ENCODE measurements at regions not wholly inside any gene's neighbourhood (a gene's known extent, or its start where the extent isn't known, plus 50 kb on each side); places are given as distances from the start of the nearest gene placed in this dataset.
"Not testable (repeated sequence)": the region's sequence is repeated elsewhere in the genome, so short reads cannot be mapped to it uniquely, and the experiment has no call there.

DNA sequence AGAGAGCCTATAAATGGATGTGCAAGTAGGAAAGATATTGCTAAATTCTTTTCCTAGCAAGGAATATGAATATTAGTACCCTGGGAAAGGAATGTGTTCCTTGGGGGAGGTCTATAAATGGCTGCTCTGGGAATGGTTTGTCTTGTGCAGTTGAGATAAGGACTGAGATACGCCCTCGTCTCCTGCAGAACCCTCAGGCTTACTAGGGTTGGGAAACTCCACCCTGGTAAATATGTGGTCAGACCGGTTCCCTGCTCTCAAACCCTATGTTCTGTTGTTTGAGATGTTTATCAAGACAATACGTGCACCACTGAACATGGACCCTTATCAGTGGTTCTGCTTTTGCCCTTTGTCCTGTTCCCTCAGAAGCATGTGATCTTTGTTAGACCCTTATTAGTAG lies 1698.9 kb downstream of the GRIK2 start:
- intact Hi-C loops (cut with micrococcal nuclease) = not testable (repeated sequence)

DNA sequence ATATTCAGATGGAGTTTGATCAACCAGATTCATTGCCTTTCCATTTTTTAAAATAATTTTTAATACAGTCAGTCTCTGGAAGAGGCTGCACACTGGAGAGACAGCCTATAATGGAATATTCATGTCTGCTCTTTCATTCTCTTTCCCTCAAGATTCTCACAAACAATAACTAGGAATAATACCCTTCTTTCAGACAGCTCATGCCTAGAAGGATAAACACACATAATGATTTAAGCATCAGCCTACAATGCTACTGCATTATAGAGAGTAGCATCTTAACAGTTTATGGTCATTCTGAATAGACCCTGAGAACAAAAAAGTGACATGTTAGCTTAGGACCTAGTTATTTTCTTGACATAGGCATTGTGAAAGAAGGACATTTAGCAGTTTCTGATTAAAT lies 1692.3 kb downstream of the GRIK2 start:
- intact Hi-C loops (cut with micrococcal nuclease) = no loop called here

DNA sequence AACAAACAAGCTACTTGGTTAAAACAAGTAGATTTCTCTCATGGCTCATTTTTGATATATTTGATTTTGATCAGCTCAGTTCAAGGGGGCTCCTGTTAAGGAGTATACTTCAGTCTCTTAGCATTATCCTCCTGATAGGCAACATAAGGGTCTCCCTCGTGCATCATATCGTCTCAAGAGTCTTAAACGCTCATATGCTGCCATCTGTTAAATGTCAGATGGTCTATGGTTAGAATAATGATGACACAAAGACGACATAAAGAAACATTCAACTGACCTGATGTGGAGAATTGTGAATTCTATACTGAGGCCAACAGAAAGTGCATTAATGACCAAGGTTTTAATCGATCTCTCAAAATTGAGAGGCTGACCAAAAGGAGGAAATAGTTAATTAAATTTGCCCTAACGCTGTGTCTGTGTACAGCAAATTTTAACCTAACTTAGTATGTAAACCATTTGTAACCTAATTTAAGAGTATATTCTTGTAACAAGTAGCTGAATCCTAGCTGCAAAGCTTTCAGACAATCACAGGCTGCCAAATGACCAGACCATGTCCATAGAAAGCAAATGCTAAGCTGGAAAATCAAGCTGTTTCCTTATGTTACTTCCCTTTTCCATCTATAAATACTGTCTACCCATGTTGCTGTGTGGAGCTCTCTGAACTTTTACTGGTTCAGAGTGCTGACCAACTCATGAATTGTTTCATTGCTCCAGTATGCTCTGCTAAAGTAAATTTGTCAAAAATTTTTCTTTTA lies 1688.5 kb downstream of the GRIK2 start:
- intact Hi-C loops (cut with micrococcal nuclease) = no loop called here

DNA sequence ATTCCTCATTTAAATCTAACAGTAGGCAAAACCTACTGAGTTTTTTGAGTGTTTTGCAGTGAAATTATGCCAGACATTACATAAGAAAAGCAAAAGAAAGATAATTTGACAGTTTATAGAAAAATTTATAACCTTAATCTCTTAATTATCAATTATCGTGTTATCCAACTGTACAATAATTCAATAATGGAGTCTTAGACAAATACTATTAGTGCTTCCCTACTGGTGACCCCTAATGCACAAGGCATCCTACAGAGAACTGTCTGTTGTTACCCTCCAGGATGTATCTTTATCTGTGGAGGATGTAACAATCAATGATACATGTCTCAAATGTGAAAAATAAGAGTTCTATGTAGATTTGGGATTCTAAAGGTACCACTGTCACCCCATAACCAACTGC lies 1687.6 kb downstream of the GRIK2 start:
- intact Hi-C loops (cut with micrococcal nuclease) = no loop called here

DNA sequence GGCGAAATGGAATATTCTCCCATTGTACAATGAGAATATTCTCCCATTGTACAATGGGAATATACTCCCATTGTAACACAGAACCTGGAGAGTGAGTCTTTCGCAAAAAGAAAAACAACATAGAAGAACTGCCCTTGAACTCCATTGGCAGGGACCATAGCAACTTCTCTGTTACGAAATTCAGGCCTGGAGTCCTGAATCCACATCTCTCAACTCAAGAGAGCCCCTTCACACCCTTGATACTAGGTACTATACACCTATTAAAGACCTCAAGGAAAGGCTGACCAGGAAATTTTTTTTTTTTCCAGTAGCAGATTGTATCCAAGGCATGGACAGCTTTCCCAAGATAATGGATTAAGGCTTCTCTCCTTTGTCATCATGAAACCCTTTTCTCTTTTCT lies 1687.0 kb downstream of the GRIK2 start:
- intact Hi-C loops (cut with micrococcal nuclease) = no loop called here

DNA sequence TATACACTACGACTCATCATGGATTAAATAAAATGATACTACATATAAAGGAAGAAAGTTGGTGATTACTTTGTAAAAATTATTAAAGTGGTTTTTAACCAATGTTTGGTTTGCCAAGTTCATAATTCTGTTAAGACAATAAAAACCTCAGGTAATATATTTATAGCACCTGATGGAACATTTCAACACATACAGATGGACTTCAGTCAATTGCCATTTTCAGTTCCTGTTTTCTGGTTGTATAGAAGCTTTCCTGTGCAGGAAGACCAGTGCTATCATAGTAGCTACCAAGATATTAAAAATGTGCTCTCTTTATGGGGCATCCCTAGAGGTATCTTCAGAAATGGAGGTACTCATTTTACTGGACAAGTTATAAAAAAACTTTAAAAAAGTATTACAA lies 1686.4 kb downstream of the GRIK2 start:
- intact Hi-C loops (cut with micrococcal nuclease) = no loop called here

DNA sequence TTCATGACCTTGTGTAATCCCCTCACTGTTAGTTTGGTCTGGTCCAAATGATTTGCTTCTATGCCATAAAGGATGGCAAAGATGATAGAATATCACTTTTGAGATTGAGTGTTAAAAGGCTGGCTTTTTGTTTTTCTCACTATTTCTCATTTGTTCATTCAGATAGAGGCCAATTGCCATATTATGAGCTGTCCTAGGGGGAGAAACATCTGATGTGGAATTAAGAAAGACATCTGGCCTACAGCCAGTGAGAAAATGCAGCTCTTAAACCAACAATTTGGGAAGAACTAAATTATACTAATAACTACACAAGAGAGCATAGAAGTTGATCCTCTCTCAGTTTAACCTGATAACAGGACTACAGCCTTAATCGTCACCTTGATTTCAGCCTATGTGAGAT lies 1668.6 kb downstream of the GRIK2 start:
- intact Hi-C loops (cut with micrococcal nuclease) = no loop called here

DNA sequence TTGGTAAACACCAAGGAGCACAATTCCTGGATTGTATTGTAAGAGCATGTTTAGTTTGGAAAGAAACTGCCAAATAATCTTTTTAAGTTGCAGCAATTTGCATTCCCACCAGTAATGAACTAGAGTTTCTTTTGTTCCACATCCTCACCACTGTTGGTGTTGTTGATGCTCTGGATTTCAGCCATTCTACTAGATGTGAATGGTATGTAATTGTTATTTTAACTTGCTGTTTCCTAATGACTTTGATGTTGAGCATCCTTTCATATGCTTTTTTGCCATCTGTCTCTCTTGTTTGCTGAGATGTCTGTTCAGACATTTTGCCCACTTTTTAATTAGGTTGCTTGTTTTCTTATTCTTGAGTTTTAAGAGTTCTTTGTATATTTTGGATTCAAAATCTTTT lies 1654.1 kb downstream of the GRIK2 start:
- intact Hi-C loops (cut with micrococcal nuclease) = no loop called here

DNA sequence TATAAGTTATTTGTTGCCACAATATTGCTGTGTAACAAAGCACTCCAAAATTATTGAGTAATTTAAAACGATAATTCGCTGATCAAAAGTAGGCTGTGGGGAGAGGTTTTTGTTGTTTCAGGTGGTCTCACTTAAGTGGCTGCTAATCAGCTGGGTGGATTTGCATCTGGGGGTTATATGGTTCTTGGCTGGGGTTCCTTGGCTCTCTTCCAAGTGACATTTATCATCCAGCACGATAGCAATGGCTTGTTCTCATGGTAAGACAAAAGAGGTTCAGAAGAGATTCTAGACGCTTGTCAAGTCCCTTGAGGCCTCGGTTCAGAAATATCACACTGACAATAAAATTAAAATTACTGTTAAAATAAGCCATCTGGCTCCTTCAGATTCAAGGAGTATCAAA lies 1648.8 kb downstream of the GRIK2 start:
- intact Hi-C loops (cut with micrococcal nuclease) = no loop called here

DNA sequence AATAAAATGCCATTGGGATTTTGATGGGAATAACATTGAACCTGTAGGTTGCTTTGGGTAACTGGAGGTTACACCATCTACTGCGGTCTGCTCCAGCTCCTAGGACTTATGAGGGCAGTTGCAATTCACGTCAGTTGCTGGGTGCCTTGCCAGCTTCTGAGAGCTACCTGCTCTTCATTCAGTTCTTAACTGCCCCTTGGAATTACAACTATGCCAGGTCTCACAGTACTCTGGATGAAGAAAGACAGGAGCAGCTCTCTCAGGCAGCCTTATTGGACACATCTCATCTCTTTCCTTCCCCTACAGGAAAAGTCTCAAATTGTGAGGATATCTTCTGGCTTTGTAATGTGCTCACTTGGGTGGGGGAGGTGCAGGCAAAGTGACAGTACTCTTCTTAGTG lies 1643.3 kb downstream of the GRIK2 start:
- intact Hi-C loops (cut with micrococcal nuclease) = no loop called here

DNA sequence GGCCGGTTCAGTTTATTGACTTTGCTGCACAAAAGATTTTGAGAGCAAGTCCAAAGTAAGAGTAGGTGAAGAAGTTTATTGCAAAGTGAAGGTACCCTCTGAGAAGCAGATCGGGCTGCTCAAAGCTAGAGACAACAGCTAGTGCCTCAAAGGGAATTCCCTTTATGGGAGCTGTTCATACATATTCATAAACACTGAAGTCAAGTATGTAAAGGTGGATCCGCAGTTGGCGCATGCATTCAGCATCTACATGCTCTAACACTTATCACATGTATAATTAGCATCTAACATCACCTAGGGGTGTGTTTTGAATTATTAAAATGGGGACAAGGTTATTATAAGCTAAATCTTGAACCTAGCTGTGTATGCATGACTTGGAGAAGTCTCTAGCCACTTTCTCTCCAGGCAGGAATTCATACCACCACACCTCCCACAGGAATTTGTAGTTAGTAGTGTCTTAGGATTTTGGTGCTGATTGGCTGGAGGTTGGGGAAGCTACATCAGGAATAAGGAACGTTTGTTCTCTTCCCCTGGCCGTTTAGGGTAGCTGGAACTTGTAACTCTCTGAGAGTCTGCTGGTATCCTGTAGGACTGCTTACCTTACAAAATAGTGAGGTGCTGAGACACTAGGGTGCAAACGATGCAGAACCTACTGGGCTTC lies 1633.9 kb downstream of the GRIK2 start:
- intact Hi-C loops (cut with micrococcal nuclease) = no loop called here

DNA sequence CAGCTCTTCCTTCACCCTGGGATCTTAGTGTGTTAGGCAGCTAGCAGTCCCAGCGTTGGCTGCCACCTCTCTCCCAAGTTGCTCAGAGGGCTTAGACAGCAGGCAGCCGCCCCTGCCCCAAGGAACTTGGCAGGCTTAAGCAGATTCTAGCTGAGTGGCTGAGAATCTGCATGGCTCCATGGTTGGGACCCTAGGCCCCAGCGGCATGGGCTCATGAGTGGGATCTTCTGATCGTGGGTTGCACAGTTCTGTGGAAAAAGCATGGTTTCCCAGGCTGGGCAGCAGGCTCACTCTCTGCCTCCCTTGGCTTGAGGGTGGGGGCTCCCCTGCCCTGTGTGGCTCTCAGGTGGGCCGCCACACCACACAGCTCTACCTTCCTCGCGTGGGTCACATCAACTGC lies 1624.9 kb downstream of the GRIK2 start:
- intact Hi-C loops (cut with micrococcal nuclease) = no loop called here

DNA sequence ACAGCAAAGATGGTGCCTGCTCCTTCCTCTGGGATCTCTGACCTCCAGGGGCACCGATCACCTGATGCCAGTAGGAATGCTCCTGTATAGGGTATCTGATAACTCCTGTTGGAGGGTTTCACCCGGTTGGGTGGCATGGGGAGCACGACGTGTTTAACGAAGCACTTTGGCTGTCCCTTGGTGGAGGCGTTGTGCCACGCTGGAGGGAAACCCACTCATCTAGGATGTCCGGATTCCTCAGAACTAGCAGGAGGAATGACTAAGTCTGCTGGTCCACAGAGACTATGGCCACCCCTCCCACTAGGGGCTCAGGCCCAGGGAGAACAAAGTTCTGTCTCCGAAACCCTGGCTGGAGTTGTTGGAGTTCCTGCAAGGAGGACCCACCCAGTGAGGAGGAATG lies 1624.4 kb downstream of the GRIK2 start:
- intact Hi-C loops (cut with micrococcal nuclease) = no loop called here

DNA sequence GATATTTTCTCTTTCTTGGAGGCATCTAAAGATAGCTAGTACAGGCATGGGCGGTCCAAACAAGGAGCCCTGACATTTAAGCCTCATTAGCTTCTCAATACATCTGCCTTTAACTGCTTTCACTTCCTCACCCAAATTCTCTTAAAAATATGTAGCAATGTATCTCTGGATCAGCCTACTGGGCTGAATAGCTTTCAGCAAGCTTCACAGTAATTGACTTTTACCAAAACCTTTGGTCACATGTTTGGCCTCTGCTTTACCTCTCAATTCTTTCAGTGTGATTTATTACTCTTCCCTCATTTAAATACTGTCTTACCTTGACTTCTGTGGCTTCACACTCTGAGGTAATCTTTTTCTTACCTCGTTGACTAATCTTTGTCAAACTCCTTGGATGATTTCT lies 1618.1 kb downstream of the GRIK2 start:
- intact Hi-C loops (cut with micrococcal nuclease) = no loop called here

DNA sequence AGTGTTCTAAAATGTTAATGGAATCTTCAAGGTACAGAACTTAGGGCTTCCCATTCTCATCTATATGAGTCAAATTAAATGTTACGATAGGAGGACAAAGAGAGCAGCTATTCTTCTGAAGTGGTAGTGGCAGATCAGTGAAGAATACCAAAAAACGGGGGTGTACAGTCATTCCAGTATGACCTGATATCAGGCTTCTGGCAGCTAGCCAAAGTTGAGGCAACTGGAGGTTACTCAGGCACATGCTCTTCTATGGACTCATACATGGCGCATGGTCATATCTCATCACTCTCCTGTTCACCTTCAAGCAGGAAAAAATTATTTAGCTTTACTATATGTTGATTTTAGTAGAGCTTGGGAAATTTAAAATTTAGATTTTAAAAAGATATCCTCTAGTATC lies 1608.8 kb downstream of the GRIK2 start:
- intact Hi-C loops (cut with micrococcal nuclease) = no loop called here

DNA sequence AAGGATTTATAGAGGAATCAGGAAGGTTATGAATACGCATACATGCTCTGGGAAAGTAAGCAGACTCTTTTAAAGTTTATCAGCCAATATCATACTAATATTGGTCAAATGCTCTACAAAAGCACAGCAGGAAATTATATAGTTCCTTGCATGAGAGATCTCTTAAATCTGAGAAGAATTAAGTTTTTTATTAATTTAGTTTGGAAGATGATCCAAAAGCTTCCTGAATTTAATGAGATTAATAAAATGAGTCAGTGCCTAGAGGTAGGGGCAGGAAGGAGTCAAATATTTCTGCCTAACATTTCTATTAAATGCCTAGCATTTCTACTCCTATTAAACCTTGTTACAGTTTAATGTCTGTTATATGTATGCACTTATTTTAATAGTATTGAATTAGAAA lies 1608.2 kb downstream of the GRIK2 start:
- intact Hi-C loops (cut with micrococcal nuclease) = no loop called here

DNA sequence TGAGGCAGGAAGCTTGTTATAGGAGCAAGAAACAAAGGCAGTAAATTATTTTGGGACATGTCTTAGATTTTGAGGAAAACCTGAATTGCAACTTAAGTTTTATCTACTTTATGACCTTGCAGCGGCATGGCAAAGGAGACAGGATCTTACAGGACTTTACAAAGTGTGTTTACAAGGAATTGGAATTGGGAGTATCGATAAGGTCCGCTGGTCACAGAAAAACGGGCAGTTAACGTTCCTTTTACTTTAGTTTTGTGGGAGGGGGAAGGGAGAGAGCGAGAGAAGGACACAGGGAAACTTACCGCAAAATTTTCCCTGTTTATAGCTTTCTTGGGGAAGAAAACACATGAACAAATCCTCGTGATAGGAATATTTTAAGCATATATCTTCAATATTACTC lies 1607.2 kb downstream of the GRIK2 start:
- intact Hi-C loops (cut with micrococcal nuclease) = no loop called here

DNA sequence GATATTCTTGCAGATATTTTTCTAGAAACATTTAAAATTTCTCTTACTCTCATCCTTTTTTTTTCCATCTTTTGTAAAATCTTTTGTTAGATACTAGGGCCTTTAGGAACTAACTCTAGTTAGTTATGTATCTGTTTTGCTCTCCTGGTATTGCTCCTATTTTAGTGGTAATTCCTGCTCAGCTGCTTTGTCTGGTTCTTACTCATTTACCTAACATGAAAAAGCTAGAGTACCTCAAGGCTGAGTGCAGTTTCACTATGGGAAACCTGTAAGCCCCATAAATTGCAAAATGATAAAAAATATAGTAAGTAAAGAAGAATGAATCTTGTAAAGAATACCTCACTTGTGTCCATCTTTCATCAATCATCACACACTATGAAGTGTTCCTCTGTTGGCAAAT lies 1602.0 kb downstream of the GRIK2 start:
- intact Hi-C loops (cut with micrococcal nuclease) = no loop called here

DNA sequence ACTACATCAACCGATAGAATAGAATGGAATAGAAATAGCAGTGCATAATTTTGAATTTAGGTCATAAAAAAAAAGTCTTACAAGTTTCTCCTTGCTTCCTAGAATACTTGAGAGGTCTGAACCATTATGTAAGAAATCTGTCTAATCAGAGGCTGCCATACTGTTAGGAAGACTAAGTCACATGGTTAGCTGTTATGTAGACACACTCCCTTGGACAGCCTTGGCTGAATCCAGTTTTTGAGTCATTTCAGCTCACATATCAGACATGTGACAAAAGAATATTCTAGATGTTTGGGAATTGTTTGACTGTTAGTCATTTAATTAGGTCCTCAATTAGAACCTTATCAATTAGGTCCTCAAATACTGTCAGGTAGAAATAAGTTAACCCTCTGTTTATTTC lies 1601.4 kb downstream of the GRIK2 start:
- intact Hi-C loops (cut with micrococcal nuclease) = no loop called here

DNA sequence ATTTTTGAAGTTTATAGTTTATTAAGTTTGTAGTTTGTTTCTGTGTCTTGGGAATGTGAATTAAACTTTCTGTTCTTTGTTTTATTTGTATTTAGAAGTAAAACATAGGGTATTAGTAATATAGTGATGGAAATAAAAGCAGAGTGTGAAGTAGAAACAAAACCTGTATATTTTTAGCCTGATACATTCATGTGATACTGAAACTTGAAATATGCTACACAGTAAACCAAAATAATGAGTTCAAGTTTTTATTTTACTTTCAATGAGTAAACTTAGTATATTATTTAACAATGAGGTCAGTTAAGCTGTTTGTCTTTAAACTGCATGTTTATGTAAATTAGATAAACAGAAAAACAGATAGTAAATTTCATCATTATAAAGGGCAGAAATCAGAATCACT lies 1592.6 kb downstream of the GRIK2 start:
- intact Hi-C loops (cut with micrococcal nuclease) = no loop called here

DNA sequence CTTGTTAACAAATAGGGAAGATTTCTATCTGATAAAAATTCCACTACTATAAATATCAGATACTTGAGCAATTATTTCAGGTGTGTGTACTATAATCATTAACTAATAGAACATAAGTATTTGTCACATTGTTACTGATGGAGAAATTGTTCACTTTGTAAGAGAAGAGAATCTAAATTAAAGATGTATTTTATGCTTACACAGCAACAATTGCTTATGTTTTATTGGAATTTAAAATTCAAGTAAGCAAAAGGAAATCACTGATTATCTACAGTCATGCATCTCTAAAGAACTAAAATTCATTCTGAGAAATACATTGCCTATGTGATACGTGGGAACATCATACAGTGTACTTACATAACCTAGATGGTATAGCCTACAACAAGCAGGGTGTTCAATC lies 1590.8 kb downstream of the GRIK2 start:
- intact Hi-C loops (cut with micrococcal nuclease) = no loop called here

DNA sequence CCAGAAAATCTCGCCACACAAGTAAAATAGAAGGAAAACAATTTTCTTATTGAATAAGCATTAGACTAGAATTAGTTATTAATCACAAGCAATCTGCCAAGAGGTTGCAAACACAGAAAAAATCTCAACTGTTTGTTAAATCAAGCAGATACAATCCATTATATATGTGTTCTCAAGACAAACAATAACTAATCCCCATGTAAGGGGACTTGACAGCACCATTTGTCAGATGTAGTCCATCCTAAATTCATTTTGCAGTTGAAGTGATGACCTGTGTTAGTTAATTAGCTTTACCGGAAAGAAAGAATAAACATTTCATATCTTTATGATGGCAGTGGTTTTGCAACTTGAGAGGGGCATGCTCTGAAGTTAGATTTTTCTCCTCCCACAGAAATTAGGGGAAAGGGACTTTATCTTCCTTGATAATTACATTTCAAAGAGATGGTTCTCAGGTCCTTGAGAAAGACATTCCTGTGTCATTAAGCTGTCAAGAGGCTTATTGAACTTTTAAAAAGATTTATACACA lies 1588.0 kb downstream of the GRIK2 start:
- intact Hi-C loops (cut with micrococcal nuclease) = no loop called here

DNA sequence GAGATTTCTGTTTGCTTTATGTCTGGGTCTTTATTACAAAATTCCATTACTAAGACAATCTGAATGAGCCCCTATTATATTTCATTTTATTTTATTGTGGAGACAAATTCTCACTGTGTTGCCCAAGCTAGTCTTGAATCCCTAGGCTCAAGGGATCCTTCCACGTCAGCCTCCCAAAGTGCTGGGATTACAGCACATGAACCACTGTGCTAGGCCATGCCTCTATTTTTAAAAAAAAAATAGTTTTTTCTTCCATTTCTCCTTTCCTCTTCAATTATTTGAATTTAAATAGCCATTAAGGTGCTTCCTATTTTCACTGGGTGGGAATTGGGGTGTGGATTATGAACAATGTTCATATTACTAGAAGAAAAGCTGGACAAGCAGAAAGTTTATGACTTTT lies 1587.4 kb downstream of the GRIK2 start:
- intact Hi-C loops (cut with micrococcal nuclease) = no loop called here
